Tibial nerve (tissue), 4 donors: ENCODE measurements at regions not wholly inside any gene's neighbourhood (a gene's known extent, or its start where the extent isn't known, plus 50 kb on each side); places are given as distances from the start of the nearest gene placed in this dataset.

Source experiments
- DNase-seq, 2 donors: peaks; one replicate each; pipeline ENCODE4 v3.0.0-alpha.2; 2019; ENCODE audit warnings: low spot score in 2 of 2
- H3K27ac ChIP-seq, 4 donors: fragments of 200-600 bp; sonication (generic) in 3 of 4; one replicate each; pipeline ENCODE4 v1.5.1; 2017 to 2019; ENCODE audit warnings: mild to moderate bottlenecking in 1 of 4
- H3K27me3 ChIP-seq, 2 donors: fragments of 200-600 bp; sonication (generic) in 1 of 2; one replicate each; pipeline versions ENCODE4 v1.5.1 to v1.6.0; 2017 to 2019
- H3K36me3 ChIP-seq, 3 donors: fragments of 200-600 bp; sonication (generic); one replicate each; pipeline ENCODE4 v1.5.1; 2018 to 2019
- H3K4me1 ChIP-seq, 4 donors: fragments of 200-600 bp; sonication (generic) in 3 of 4; one replicate each; pipeline ENCODE4 v1.5.1; 2017 to 2019
- H3K4me3 ChIP-seq, 4 donors: fragments of 200-600 bp; sonication (generic) in 3 of 4; one replicate each; pipeline ENCODE4 v1.5.1; 2017 to 2019; ENCODE audit warnings: mild to moderate bottlenecking in 1 of 4, moderate library complexity in 1 of 4
- H3K9me3 ChIP-seq, 4 donors: fragments of 200-600 bp; sonication (generic) in 3 of 4; one replicate each; pipeline ENCODE4 v1.5.1; 2017 to 2019
- CTCF ChIP-seq, 5 experiments: fragments of 200-600 bp in 3 of 5; fragments of 450-650 bp in 2 of 5; sonication (generic) in 3 of 5; IDR thresholded peaks; one replicate each; pipeline ENCODE4 v1.5.1; 2016 to 2019; ENCODE audit warnings: antibody characterized with exemption in 5 of 5, mild to moderate bottlenecking in 3 of 5, moderate library complexity in 2 of 5
- EP300 ChIP-seq, 2 donors: sonication (generic); formaldehyde crosslinking; IDR thresholded peaks; one replicate each; pipeline ENCODE4 v1.6.1; 2017; ENCODE audit warnings: antibody characterized with exemption in 2 of 2, mild to moderate bottlenecking in 1 of 2
- POLR2A ChIP-seq, 2 donors: fragments of 450-650 bp; IDR thresholded peaks; one replicate each; pipeline ENCODE4 v1.6.1; 2017; ENCODE audit warnings: antibody characterized with exemption in 2 of 2, mild to moderate bottlenecking in 2 of 2, moderate library complexity in 2 of 2
- WGBS, 2 donors: methylation state at CpG; one replicate each; pipeline ENCODE4 v1.1.5; 2018; 5-methylcytosine and 5-hydroxymethylcytosine counted together

- no peaks in the 10 kb centered on the region for H3K27me3 ChIP-seq
- no peak overlapping the region for H3K27ac ChIP-seq
- TF ChIP-seq POLR2A (IDR thresholded peaks at IDR 0.05) (no peak), EP300 (IDR thresholded peaks at IDR 0.05) (no peak), CTCF (IDR thresholded peaks at IDR 0.05) (no peak)
- H3K4me1 ChIP-seq: no peaks in the 10 kb centered on the region
- no peak overlapping the region for H3K4me3 ChIP-seq
- H3K36me3 ChIP-seq: no peaks in the 10 kb centered on the region
- 81 to 82% methylated on average over 3 of the region's 3 CpGs for WGBS, 2 donors
- H3K9me3 ChIP-seq: peaks cover 0 to 11% (median 0%) of the 10 kb centered on the region in 4 donors
- DNase-seq: no peak
Measured at GRCh38 chr6:4448841-4449240, 313.5 kb upstream of the ECI2 start.

GRCh38 chr6:4447639-4448330, 312.4 kb upstream of the ECI2 start:
- Histone ChIP-seq H3K36me3 (no peaks in the 10 kb centered on the region), H3K9me3 (peaks cover 0 to 11% (median 0%) of the 10 kb centered on the region in 4 donors), H3K27me3 (no peaks in the 10 kb centered on the region), H3K4me3 (no peak overlapping the region), H3K4me1 (no peaks in the 10 kb centered on the region), H3K27ac (no peak overlapping the region)
- TF ChIP-seq CTCF (IDR thresholded peaks at IDR 0.05): no peak
- no peak for TF ChIP-seq EP300 (IDR thresholded peaks at IDR 0.05)
- no peak for TF ChIP-seq POLR2A (IDR thresholded peaks at IDR 0.05)
- no peak for DNase-seq
- WGBS, 2 donors: 66 to 70% methylated on average over 5 of the region's 5 CpGs

- WGBS, 2 donors: 40 to 48% methylated on average over 8 of the region's 8 CpGs
- no peaks in the 10 kb centered on the region for H3K4me1 ChIP-seq
Measured at GRCh38 chr6:4446982-4447381, 311.6 kb upstream of the ECI2 start.

GRCh38 chr6:4441981-4442434, 306.6 kb upstream of the ECI2 start:
- H3K36me3 ChIP-seq: no peaks in the 10 kb centered on the region
- no peaks in the 10 kb centered on the region for H3K27me3 ChIP-seq
- no peak for TF ChIP-seq POLR2A (IDR thresholded peaks at IDR 0.05)
- no peak for TF ChIP-seq EP300 (IDR thresholded peaks at IDR 0.05)
- TF ChIP-seq CTCF (IDR thresholded peaks at IDR 0.05): no peak
- no peak overlapping the region for H3K27ac ChIP-seq
- no peak overlapping the region for H3K4me3 ChIP-seq
- peaks cover 0 to 8% (median 0%) of the 10 kb centered on the region in 4 donors for H3K9me3 ChIP-seq
- H3K4me1 ChIP-seq: no peaks in the 10 kb centered on the region
- no peak for DNase-seq

More at GRCh38 chr6:4446982-4447381, 311.6 kb upstream of the ECI2 start:
- Histone ChIP-seq H3K27me3 (no peaks in the 10 kb centered on the region), H3K4me3 (no peak overlapping the region), H3K27ac (no peak overlapping the region), H3K36me3 (no peaks in the 10 kb centered on the region), H3K9me3 (peaks cover 0 to 8% (median 0%) of the 10 kb centered on the region in 4 donors)
- no peak for DNase-seq
- no peak for TF ChIP-seq EP300 (IDR thresholded peaks at IDR 0.05)

- Histone ChIP-seq H3K27ac (no peak overlapping the region), H3K4me3 (no peak overlapping the region), H3K4me1 (no peaks in the 10 kb centered on the region), H3K27me3 (no peaks in the 10 kb centered on the region), H3K36me3 (no peaks in the 10 kb centered on the region), H3K9me3 (peaks cover 0 to 8% (median 0%) of the 10 kb centered on the region in 4 donors)
- no peak for DNase-seq
- TF ChIP-seq CTCF (IDR thresholded peaks at IDR 0.05) (no peak), EP300 (IDR thresholded peaks at IDR 0.05) (no peak), POLR2A (IDR thresholded peaks at IDR 0.05) (no peak)
- 15 to 24% methylated on average over 2 of the region's 2 CpGs for WGBS, 2 donors
Measured at GRCh38 chr6:4439159-4439558, 303.8 kb upstream of the ECI2 start.
